ENCODE measurements at regions not wholly inside any gene's neighbourhood (a gene's known extent, or its start where the extent isn't known, plus 50 kb on each side); places are given as distances from the start of the nearest gene placed in this dataset.

GRCh38 chr20:6657111-6657510 is 110.4 kb upstream of the BMP2 start:
- no TSS peak for BruUV-seq (replicated peaks)

GRCh38 chr20:6654513-6655252 is 112.8 kb upstream of the BMP2 start:
- peaks cover 34% of the 10 kb centered on the region for H3K4me1 Mint-ChIP-seq (ENCODE audit: insufficient read depth, unreplicated experiment)
- BruUV-seq (replicated peaks) = no TSS peak
- DNase-seq (ENCODE audit: unreplicated experiment) = peak; percentile 87
- peaks cover 4% of the 10 kb centered on the region for H3K36me3 Mint-ChIP-seq (ENCODE audit: insufficient read depth, unreplicated experiment)
- H3K4me3 Mint-ChIP-seq (ENCODE audit: unreplicated experiment) = peak overlapping the region; percentile 14
- no peaks in the 10 kb centered on the region for H3K27me3 Mint-ChIP-seq (ENCODE audit: insufficient read depth, unreplicated experiment)
- CTCF ChIA-PET = interaction anchor here (0.5 to 3.2 kb wide), 15 partner anchors 9 to 1702 kb away, joined by 3 to 34 read pairs (median 3); no protein-coding TSS in a partner anchor
- TF ChIP-seq CTCF (IDR thresholded peaks at IDR 0.05; ENCODE audit: unreplicated experiment) = no peak
- peak overlapping the region; percentile 93 for H3K27ac Mint-ChIP-seq (ENCODE audit: low read depth, unreplicated experiment)
- intact Hi-C loops (cut with micrococcal nuclease) = loop anchor here (5.0 kb wide), 1 partner anchor 113 kb away; the partner anchor contains the start of gene BMP2
- no peaks in the 10 kb centered on the region for H3K9me3 Mint-ChIP-seq (ENCODE audit: unreplicated experiment)
- POLR2A ChIA-PET = interaction anchor here (0.6 to 3.2 kb wide), 29 partner anchors 9 to 628 kb away, joined by 3 to 32 read pairs (median 4); partner anchors contain the start of gene BMP2

More at GRCh38 chr20:6657111-6657510, 110.4 kb upstream of the BMP2 start:
- POLR2A ChIA-PET = interaction anchor here (0.6 to 1.4 kb wide), 3 partner anchors 47 to 999 kb away, joined by 3 to 4 read pairs (median 3); no protein-coding TSS in a partner anchor
- intact Hi-C loops (cut with micrococcal nuclease) = no loop called here
- no peak for DNase-seq (ENCODE audit: unreplicated experiment)
- CTCF ChIA-PET = interaction anchor here (1.1 kb wide), 1 partner anchor 108 kb away, joined by 4 read pairs; no protein-coding TSS in a partner anchor
- TF ChIP-seq CTCF (IDR thresholded peaks at IDR 0.05; ENCODE audit: unreplicated experiment) = no peak
- no peak overlapping the region for H3K27ac Mint-ChIP-seq (ENCODE audit: low read depth, unreplicated experiment)
- no peaks in the 10 kb centered on the region for H3K27me3 Mint-ChIP-seq (ENCODE audit: insufficient read depth, unreplicated experiment)
- H3K4me1 Mint-ChIP-seq (ENCODE audit: insufficient read depth, unreplicated experiment) = peaks cover 29% of the 10 kb centered on the region
- no peak overlapping the region for H3K4me3 Mint-ChIP-seq (ENCODE audit: unreplicated experiment)
- peaks cover 4% of the 10 kb centered on the region for H3K36me3 Mint-ChIP-seq (ENCODE audit: insufficient read depth, unreplicated experiment)
- no peaks in the 10 kb centered on the region for H3K9me3 Mint-ChIP-seq (ENCODE audit: unreplicated experiment)

GRCh38 chr20:6651561-6651960 is 115.9 kb upstream of the BMP2 start:
- H3K27me3 Mint-ChIP-seq (ENCODE audit: insufficient read depth, unreplicated experiment) = no peaks in the 10 kb centered on the region
- ChIA-PET POLR2A (interaction anchor here (0.6 to 3.3 kb wide), 28 partner anchors 10 to 1097 kb away, joined by 3 to 63 read pairs (median 4); no protein-coding TSS in a partner anchor), CTCF (interaction anchor here (0.7 to 3.5 kb wide), 16 partner anchors 9 to 599 kb away, joined by 3 to 24 read pairs (median 3); partner anchors contain the start of gene BMP2)
- peak overlapping the region; percentile 46 for H3K27ac Mint-ChIP-seq (ENCODE audit: low read depth, unreplicated experiment)
- DNase-seq (ENCODE audit: unreplicated experiment) = no peak
- no peaks in the 10 kb centered on the region for H3K9me3 Mint-ChIP-seq (ENCODE audit: unreplicated experiment)
- no peak for TF ChIP-seq CTCF (IDR thresholded peaks at IDR 0.05; ENCODE audit: unreplicated experiment)
- H3K36me3 Mint-ChIP-seq (ENCODE audit: insufficient read depth, unreplicated experiment) = peaks cover 4% of the 10 kb centered on the region
- H3K4me1 Mint-ChIP-seq (ENCODE audit: insufficient read depth, unreplicated experiment) = peaks cover 34% of the 10 kb centered on the region
- intact Hi-C loops (cut with micrococcal nuclease) = loop anchor here (5.0 kb wide), 1 partner anchor 116 kb away; the partner anchor contains the start of gene BMP2
- no TSS peak for BruUV-seq (replicated peaks)
- H3K4me3 Mint-ChIP-seq (ENCODE audit: unreplicated experiment) = no peak overlapping the region

GRCh38 chr20:6651016-6651415 is 116.5 kb upstream of the BMP2 start:
- Mint-ChIP-seq H3K27me3 (ENCODE audit: insufficient read depth, unreplicated experiment) (no peaks in the 10 kb centered on the region), H3K27ac (ENCODE audit: low read depth, unreplicated experiment) (peak overlapping the region; percentile 46), H3K4me1 (ENCODE audit: insufficient read depth, unreplicated experiment) (peaks cover 34% of the 10 kb centered on the region), H3K9me3 (ENCODE audit: unreplicated experiment) (no peaks in the 10 kb centered on the region), H3K4me3 (ENCODE audit: unreplicated experiment) (no peak overlapping the region), H3K36me3 (ENCODE audit: insufficient read depth, unreplicated experiment) (peaks cover 4% of the 10 kb centered on the region)
- POLR2A ChIA-PET = interaction anchor here (0.6 to 3.3 kb wide), 27 partner anchors 9 to 1995 kb away, joined by 3 to 63 read pairs (median 3); no protein-coding TSS in a partner anchor
- BruUV-seq (replicated peaks) = no TSS peak
- CTCF ChIA-PET = interaction anchor here (0.7 to 3.5 kb wide), 17 partner anchors 10 to 599 kb away, joined by 3 to 24 read pairs (median 5); partner anchors contain the start of gene BMP2
- intact Hi-C loops (cut with micrococcal nuclease) = loop anchor here (5.0 kb wide), 1 partner anchor 116 kb away; the partner anchor contains the start of gene BMP2
- no peak for TF ChIP-seq CTCF (IDR thresholded peaks at IDR 0.05; ENCODE audit: unreplicated experiment)
- peak; percentile 99 for DNase-seq (ENCODE audit: unreplicated experiment)
